ENCODE measurements at regions not wholly inside any gene's neighbourhood (a gene's known extent, or its start where the extent isn't known, plus 50 kb on each side); places are given as distances from the start of the nearest gene placed in this dataset.

DNA sequence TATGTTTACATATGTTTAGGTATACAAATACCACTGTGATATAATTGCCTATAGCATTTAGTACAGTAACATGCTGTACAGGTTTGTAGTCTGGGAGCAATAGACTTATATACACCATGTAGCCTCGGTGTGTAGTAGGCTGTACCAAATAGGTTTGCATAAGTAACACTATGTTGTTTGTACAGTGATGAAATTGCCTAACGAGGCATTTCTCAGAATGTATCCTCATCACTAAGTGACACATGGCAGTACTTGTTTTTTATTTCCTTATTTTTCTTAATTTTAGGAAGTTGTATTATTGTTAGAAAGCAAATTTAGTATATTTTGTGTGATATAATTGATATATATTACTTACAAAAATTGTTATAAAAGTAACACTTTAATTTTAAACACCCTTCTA, 840.9 kb downstream of the LTN1 start:
- TF ChIP-seq, protein P1, sequence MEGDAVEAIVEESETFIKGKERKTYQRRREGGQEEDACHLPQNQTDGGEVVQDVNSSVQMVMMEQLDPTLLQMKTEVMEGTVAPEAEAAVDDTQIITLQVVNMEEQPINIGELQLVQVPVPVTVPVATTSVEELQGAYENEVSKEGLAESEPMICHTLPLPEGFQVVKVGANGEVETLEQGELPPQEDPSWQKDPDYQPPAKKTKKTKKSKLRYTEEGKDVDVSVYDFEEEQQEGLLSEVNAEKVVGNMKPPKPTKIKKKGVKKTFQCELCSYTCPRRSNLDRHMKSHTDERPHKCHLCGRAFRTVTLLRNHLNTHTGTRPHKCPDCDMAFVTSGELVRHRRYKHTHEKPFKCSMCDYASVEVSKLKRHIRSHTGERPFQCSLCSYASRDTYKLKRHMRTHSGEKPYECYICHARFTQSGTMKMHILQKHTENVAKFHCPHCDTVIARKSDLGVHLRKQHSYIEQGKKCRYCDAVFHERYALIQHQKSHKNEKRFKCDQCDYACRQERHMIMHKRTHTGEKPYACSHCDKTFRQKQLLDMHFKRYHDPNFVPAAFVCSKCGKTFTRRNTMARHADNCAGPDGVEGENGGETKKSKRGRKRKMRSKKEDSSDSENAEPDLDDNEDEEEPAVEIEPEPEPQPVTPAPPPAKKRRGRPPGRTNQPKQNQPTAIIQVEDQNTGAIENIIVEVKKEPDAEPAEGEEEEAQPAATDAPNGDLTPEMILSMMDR (IDR thresholded peaks at IDR 0.05; ENCODE audit: insufficient read depth, low read length, poor library complexity, severe bottlenecking), result no peak
- TF ChIP-seq EZH2phosphoT487 (conservative IDR thresholded peaks at IDR 0.05; ENCODE audit: low read length), result no peak
